ENCODE measurements at regions not wholly inside any gene's neighbourhood (a gene's known extent, or its start where the extent isn't known, plus 50 kb on each side); places are given as distances from the start of the nearest gene placed in this dataset.

- TF ChIP-seq MXI1 (IDR thresholded peaks at IDR 0.05; ENCODE audit: low read depth, low read length) (no peak), STAT3 (IDR thresholded peaks at IDR 0.05; ENCODE audit: low read depth, low read length) (no peak), RB1 (IDR thresholded peaks at IDR 0.05; ENCODE audit: borderline replicate concordance) (no peak), REST (IDR thresholded peaks at IDR 0.05; ENCODE audit: low read depth, low read length) (no peak), ZNF687 (IDR thresholded peaks at IDR 0.05) (no peak), RAD51 (IDR thresholded peaks at IDR 0.05) (no peak), ATF2 (IDR thresholded peaks at IDR 0.05; ENCODE audit: low read length) (no peak), DPF2 (IDR thresholded peaks at IDR 0.05) (no peak)
Measured at GRCh38 chr1:173356191-173356762, 120.9 kb upstream of the PRDX6 start (continued).

Data from GM12878 (cell line).